MCF 10A (cell line): ENCODE measurements at regions not wholly inside any gene's neighbourhood (a gene's known extent, or its start where the extent isn't known, plus 50 kb on each side); places are given as distances from the start of the nearest gene placed in this dataset.

Source experiments
- BruUV-seq: library from RNA; stranded (reverse); fragments of 400-500 nt; replicated peaks from 2 replicates; lab custom pipeline; 2021; lab: Mats Ljungman, UMichigan
- CTCF ChIA-PET: fragments of 300-600 bp; sonication (Branson Sonifier 250); formaldehyde crosslinking; extraction: SDS; loops from one replicate; lab custom pipeline; 2021; ENCODE audit warnings: antibody characterized with exemption, inconsistent platforms; lab: Yijun Ruan, JAX
- POLR2A ChIA-PET: fragments of 300-600, 350-650 bp; sonication (Branson Sonifier 250); formaldehyde crosslinking; extraction: SDS; loops from one replicate; lab custom pipeline; 2020; ENCODE audit warnings: antibody characterized with exemption, inconsistent platforms; lab: Yijun Ruan, JAX
- DNase-seq: peaks from one replicate; pipeline ENCODE4 v3.0.0-alpha.2; 2018; ENCODE audit not compliant: unreplicated experiment
- H3K27ac Mint-ChIP-seq: one replicate; pipeline ENCODE4 v1.8.0; 2022; ENCODE audit warnings: mild to moderate bottlenecking, low read depth, mixed read lengths; ENCODE audit not compliant: unreplicated experiment
- H3K27me3 Mint-ChIP-seq: one replicate; pipeline ENCODE4 v1.8.0; 2022; ENCODE audit warnings: mixed read lengths; ENCODE audit not compliant: insufficient read depth, unreplicated experiment
- H3K36me3 Mint-ChIP-seq: one replicate; pipeline ENCODE4 v1.8.0; 2022; ENCODE audit warnings: mild to moderate bottlenecking, moderate library complexity, mixed read lengths; ENCODE audit not compliant: insufficient read depth, unreplicated experiment
- H3K4me1 Mint-ChIP-seq: one replicate; pipeline ENCODE4 v1.8.0; 2022; ENCODE audit warnings: mixed read lengths; ENCODE audit not compliant: insufficient read depth, unreplicated experiment
- H3K4me3 Mint-ChIP-seq: one replicate; pipeline ENCODE4 v1.8.0; 2022; ENCODE audit warnings: mild to moderate bottlenecking, moderate library complexity, mixed read lengths; ENCODE audit not compliant: unreplicated experiment
- H3K9me3 Mint-ChIP-seq: one replicate; pipeline ENCODE4 v1.8.0; 2022; ENCODE audit warnings: mixed read lengths; ENCODE audit not compliant: unreplicated experiment
- intact Hi-C: fragments of 100-400 bp; cut with micrococcal nuclease; formaldehyde crosslinking; loops from 2 replicates; pipeline ENCODE4 v1.14.1; 2022
- TF ChIP-seq, protein P1 (sequence below): fragments of 200-600 bp; IDR thresholded peaks from one replicate; pipeline ENCODE4 v1.8.0; 2022; ENCODE audit warnings: antibody characterized with exemption, mild to moderate bottlenecking; ENCODE audit not compliant: unreplicated experiment

GRCh38 chr2:138205281-138205680 is 241.0 kb downstream of the HNMT start:
- Mint-ChIP-seq H3K27ac (no peak overlapping the region), H3K4me3 (no peak overlapping the region), H3K36me3 (peaks cover 4% of the 10 kb centered on the region), H3K9me3 (no peaks in the 10 kb centered on the region), H3K27me3 (no peaks in the 10 kb centered on the region), H3K4me1 (peaks cover 6% of the 10 kb centered on the region)
- ChIA-PET POLR2A (no interaction called here), CTCF (interaction anchor here (0.6 kb wide), 1 partner anchor 424 kb away, joined by 3 read pairs; no protein-coding TSS in a partner anchor)
- intact Hi-C loops, result no loop called here
- BruUV-seq, result no TSS peak
- TF ChIP-seq, protein P1, sequence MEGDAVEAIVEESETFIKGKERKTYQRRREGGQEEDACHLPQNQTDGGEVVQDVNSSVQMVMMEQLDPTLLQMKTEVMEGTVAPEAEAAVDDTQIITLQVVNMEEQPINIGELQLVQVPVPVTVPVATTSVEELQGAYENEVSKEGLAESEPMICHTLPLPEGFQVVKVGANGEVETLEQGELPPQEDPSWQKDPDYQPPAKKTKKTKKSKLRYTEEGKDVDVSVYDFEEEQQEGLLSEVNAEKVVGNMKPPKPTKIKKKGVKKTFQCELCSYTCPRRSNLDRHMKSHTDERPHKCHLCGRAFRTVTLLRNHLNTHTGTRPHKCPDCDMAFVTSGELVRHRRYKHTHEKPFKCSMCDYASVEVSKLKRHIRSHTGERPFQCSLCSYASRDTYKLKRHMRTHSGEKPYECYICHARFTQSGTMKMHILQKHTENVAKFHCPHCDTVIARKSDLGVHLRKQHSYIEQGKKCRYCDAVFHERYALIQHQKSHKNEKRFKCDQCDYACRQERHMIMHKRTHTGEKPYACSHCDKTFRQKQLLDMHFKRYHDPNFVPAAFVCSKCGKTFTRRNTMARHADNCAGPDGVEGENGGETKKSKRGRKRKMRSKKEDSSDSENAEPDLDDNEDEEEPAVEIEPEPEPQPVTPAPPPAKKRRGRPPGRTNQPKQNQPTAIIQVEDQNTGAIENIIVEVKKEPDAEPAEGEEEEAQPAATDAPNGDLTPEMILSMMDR, result no peak
- DNase-seq, result no peak

GRCh38 chr2:138207074-138207930 is 243.0 kb downstream of the HNMT start:
- intact Hi-C loops, result no loop called here
- CTCF ChIA-PET, result interaction anchor here (0.6 kb wide), 1 partner anchor 22 kb away, joined by 3 read pairs; no protein-coding TSS in a partner anchor
- POLR2A ChIA-PET, result interaction anchor here (0.6 kb wide), 1 partner anchor 14 kb away, joined by 5 read pairs; no protein-coding TSS in a partner anchor
- H3K9me3 Mint-ChIP-seq, result no peaks in the 10 kb centered on the region
- H3K36me3 Mint-ChIP-seq, result peaks cover 4% of the 10 kb centered on the region
- no peak overlapping the region for H3K27ac Mint-ChIP-seq
- no peak for DNase-seq
- H3K4me1 Mint-ChIP-seq, result peaks cover 6% of the 10 kb centered on the region
- BruUV-seq, result no TSS peak
- no peak overlapping the region for H3K4me3 Mint-ChIP-seq
- H3K27me3 Mint-ChIP-seq, result no peaks in the 10 kb centered on the region
- TF ChIP-seq, protein P1, result no peak

DNA sequence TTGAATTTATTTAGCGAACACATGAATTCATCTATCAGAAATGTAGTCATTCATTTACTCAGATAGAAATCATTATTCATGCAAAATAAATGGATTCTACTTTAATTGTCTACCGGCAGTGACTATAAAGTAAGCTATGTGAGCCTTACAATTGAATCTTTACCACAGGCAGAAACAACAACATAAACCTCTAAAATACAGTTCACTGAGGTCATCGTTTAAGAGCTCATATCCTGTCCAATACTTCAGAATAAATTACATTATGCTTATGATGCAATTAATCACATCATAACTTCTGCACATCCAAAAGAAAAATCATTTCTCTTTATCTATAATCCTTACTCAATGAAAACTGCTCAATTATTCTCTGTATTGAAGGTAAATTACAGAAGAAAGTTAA is 244.7 kb downstream of the HNMT start:
- TF ChIP-seq, protein P1, result no peak
- H3K27me3 Mint-ChIP-seq, result no peaks in the 10 kb centered on the region
- intact Hi-C loops, result no loop called here
- no peaks in the 10 kb centered on the region for H3K9me3 Mint-ChIP-seq
- no peak overlapping the region for H3K4me3 Mint-ChIP-seq
- H3K4me1 Mint-ChIP-seq, result peaks cover 6% of the 10 kb centered on the region
- ChIA-PET CTCF (interaction anchor here (0.5 kb wide), 1 partner anchor 13 kb away, joined by 3 read pairs; no protein-coding TSS in a partner anchor), POLR2A (no interaction called here)
- H3K27ac Mint-ChIP-seq, result no peak overlapping the region
- no TSS peak for BruUV-seq
- peaks cover 4% of the 10 kb centered on the region for H3K36me3 Mint-ChIP-seq
- DNase-seq, result no peak

DNA sequence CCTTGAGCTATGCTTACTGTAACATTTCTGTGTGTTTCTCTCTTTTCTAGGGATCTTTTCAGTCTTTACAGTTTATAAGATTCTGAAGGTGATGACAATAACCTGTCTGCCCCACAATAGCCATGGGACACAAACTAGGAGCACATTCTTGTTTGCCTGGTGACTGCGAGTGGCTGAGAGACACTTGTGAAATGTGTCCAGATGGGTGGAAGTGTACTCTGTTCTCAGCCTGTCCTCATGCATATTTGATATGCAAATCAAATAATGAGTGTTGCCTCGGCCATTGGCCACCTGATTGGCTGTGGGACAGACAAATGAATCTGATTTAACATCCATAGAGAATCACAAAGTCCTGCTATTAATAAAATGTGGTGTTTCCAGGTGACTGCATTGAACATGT is 246.2 kb downstream of the HNMT start:
- ChIA-PET CTCF (interaction anchor here (1.2 kb wide), 1 partner anchor 576 kb away, joined by 3 read pairs; no protein-coding TSS in a partner anchor), POLR2A (no interaction called here)
- BruUV-seq, result no TSS peak
- no peak overlapping the region for H3K27ac Mint-ChIP-seq
- no peak overlapping the region for H3K4me3 Mint-ChIP-seq
- no peaks in the 10 kb centered on the region for H3K27me3 Mint-ChIP-seq
- H3K36me3 Mint-ChIP-seq, result peaks cover under 1% of the 10 kb centered on the region
- DNase-seq, result no peak
- TF ChIP-seq, protein P1, result no peak
- intact Hi-C loops, result no loop called here
- no peaks in the 10 kb centered on the region for H3K9me3 Mint-ChIP-seq
- peaks cover 6% of the 10 kb centered on the region for H3K4me1 Mint-ChIP-seq
